Fibroblast of skin of back (primary cell): ENCODE measurements at regions not wholly inside any gene's neighbourhood (a gene's known extent, or its start where the extent isn't known, plus 50 kb on each side); places are given as distances from the start of the nearest gene placed in this dataset.
"Not testable (repeated sequence)": the region's sequence is repeated elsewhere in the genome, so short reads cannot be mapped to it uniquely, and the experiment has no call there.

Source experiments
- DNase-seq: peaks from one replicate; pipeline ENCODE4 v3.0.0-alpha.2; 2013

GRCh38 chr6:153392156-153392555 is 261.1 kb upstream of the RGS17 start:
- DNase-seq: no peak

- no peak for DNase-seq
Measured at GRCh38 chr6:153373869-153374268, 242.8 kb upstream of the RGS17 start.

GRCh38 chr6:153368131-153368530 is 237.0 kb upstream of the RGS17 start:
- no peak for DNase-seq

DNA sequence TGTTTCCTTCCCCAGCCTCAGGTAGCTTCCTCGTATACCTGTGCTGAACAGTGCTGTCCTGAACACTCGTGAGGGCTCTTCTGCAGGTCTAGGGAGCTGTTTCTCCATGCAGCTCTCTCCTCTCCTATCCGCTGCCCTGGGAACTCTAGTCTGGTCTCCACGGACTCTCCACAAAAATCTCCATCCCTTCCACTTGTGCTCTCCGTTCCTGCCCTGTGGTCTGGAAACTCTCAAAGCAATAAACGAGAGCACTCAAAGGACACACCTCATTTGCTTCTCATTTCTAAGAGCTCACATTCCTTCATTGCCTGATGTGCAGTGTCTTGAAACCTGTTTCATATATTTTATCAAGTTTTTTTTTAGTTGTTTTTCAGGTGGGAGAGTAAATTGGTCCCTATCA is 235.9 kb upstream of the RGS17 start:
- DNase-seq: no peak

GRCh38 chr6:153357391-153357790 is 226.3 kb upstream of the RGS17 start:
- no peak for DNase-seq

GRCh38 chr6:153340568-153340967 is 209.5 kb upstream of the RGS17 start:
- DNase-seq: no peak

DNA sequence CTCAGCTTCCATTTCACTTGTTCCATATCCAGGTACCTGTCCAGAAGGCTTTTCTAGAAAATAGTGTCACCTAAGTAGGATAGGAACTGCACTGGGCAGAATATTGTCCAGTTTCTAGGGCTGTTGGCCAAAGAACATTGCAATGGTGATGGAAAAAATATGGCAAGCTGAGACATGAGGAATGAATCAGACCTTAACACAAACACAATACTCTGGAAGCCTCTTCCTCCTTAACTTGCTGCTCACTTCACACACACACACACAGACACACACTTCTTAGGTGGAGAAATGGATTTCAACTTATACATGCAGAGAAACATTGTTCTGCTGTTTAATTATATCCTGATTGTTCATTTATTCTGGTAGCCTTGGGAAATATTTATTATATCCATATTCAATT is 203.0 kb upstream of the RGS17 start:
- DNase-seq: no peak

DNA sequence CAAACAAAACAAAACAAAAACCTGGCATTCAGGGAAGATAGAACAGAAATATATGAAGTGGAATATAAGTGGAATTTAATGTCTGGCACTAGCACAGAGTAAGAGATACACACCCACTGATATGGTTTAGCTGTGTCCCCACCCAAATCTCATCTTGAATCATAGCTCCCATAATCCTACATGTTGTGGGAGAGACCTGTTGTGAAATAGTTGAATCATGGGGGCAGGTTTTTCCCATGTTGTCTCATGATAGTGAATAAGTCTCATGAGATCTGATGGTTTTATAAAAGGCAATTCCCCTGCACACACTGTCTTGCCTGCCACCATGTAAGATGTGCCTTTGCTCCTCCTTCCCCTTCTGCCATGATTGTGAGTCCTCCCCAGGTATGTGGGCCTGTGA is 200.1 kb upstream of the RGS17 start:
- DNase-seq: peak; percentile 1

DNA sequence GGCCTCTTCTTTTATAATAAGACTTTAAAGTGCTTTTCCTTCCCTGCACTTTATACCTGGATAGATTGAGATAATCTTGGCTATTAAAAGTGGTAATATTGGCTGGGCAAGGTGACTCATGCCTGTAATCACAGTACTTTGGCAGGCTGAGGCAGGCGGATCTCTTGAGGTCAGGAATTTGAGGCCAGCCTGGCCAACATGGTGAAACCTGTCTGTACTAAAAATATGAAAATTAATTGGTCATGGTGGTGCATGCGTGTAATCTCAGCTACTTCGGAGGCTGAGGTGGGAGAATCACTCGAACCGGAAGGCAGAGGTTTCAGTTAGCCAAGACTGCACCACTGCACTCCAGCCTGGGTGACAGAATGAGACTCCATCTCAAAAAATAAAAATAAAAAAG is 197.1 kb upstream of the RGS17 start:
- no peak for DNase-seq

- DNase-seq: no peak
Measured at GRCh38 chr6:153325661-153326060, 194.6 kb upstream of the RGS17 start.

DNA sequence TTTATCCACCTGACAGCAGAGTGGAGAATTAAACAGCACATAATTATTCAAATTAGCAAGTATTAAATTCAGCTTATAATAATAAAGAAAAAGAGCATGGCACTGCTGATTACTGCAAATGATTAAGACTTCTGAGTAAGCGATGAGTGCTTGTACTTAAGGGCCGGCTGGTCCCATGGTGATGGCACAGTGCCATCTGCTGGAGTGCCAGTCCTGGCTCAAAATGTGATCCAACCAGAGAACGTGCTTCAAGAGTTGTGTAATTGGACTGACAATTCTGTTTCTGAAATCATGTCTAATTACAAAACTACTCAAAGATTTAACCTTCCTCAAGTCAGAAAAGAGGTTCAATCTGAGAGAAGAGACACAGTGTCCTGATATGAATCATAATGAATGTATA is 181.6 kb upstream of the RGS17 start:
- peak; percentile 50 for DNase-seq

DNA sequence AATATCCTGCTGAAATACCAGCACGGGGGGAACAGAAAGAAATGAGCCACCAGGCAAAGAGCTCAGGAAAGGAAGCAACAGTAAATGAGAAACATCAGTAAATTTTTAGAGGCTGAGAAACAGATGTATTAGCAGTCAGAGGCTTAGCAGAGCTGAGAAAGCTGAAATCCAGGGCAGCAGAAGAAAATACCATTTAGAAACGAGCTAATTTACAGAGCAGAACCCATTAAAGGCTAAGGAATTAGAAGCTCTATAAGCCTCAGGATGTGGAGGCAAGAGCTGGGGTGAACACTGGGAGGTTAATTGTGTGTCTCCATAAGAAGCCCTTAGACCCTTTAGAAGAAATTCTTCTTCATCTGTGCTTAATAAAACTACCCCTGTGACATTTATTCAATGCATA is 178.6 kb upstream of the RGS17 start:
- DNase-seq: no peak

DNA sequence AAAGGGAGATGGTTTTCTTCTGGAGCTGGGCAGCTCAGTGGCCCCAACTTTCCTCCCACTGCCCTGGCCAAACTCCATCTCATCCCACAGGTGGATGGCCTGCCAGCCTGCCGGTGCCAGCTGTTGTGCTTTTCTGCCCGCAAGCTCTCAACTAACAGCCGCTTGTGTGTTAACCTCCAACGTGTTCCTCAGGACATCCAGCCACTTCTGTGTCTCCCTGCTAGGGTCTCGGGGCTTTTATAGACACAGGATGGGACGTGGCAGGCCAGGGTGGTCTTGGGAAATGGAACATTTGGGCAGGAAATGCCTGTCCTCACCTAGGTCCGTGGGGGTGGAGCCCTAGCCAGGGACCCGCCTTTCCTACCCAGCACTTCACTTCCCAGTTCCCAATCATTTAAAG is 171.1 kb upstream of the RGS17 start:
- no peak for DNase-seq

DNA sequence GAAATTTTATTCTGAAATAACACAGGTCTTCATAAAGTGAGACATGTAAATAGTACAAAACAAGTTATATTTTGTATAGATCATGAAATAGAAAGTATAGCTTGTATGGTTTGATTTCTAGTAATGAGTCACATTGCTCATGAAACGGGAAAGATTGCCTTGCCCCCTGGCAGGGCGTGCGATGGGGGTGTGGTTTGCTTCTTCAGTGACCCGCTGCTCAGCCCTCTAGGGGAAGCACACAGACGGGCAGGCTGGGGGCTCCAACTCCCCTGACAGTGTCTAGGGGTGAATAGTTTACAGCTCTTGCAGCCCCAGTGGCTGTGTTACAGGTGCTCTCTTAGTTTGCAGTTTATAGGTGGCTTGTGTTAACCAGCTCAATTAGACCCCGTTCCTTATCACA is 170.5 kb upstream of the RGS17 start:
- no peak for DNase-seq

GRCh38 chr6:153282456-153282855 is 151.4 kb upstream of the RGS17 start:
- DNase-seq: not testable (repeated sequence)

DNA sequence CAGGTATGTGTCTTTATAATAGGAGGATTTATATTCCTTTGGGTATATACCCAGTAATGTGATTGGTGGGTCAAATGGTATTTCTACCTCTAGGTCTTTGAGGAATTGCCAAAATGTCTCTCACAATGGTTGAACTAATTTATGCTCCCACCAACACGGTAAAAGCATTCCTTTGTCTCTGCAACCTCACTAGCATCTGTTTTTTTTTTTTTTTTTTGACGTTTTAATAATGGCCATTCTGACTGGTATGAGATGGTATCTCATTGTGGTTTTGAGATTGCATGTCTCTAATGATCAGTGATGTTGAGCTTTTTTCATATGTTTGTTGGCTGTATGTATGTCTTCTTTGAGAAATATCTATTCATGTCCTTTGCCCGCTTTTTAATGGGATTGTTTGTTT is 144.9 kb upstream of the RGS17 start:
- DNase-seq: no peak

GRCh38 chr6:153272201-153272980 is 141.3 kb upstream of the RGS17 start:
- no peak for DNase-seq

- DNase-seq: no peak
Measured at GRCh38 chr6:153263489-153263888, 132.4 kb upstream of the RGS17 start.

DNA sequence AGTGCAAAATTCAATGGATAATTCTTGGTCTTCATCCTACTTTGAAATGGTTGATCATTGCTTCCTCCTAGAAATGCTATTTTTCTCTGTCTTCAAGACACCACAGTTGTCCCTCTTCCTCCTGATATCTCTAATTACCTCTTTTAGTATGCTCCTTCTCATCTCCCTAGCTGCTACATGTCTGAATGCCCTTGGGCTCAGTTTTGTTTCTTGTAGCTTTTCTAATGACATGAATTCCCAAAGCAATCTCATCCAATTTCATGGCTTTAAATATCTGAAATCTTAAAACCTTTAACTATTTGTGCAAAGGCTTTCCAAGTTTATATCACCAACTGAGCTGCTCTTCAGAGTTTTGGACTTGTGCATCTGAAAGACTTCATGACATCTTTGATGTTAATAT is 120.2 kb upstream of the RGS17 start:
- DNase-seq: no peak

DNA sequence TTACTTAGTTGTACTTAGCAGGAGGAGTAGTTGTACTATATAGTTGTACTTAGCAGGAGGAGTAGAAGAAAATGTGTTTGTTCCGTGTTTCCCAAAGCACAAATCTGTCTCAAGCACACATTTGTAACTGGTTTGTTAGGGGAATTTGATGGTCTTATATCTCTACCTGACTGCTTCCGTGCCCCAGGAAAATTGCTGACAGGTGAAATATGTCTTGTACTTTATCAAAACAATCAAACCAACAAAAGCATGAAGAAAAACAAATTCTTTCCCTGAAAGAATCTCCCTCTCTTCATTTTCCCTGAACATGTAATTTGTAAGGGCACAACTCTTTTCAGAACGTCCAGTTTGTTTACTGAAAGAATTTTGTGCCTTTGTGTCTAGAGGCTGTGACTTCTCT is 106.6 kb upstream of the RGS17 start:
- DNase-seq: no peak

DNA sequence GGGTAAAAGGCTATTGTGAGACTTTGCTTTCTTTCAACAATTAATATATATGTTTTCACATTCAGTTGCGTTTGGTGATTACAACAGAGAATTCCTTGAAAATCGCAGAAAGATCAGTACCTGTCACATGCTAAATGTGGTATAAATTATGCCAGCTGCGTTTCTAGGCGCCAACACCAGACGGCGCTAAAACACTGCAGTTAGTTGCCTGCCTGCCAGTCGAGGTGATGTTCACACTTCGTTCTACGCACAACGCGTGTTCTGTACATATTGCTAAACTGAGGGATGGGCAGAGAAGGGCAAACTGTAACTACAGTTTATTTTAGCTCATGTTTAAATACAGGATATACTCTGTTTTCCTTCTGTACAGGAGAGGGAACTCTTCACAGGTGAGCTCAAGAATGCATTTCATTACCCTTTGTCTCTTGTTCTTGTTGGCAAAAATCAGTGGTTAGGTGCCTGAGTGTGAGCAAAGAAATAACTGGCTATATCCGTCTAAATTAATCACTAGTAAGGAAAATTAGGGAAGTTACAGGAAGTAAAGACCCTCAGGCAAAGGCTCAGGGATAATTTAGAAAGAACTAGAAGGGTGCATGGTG is 100.1 kb upstream of the RGS17 start:
- DNase-seq: peak; percentile 33

DNA sequence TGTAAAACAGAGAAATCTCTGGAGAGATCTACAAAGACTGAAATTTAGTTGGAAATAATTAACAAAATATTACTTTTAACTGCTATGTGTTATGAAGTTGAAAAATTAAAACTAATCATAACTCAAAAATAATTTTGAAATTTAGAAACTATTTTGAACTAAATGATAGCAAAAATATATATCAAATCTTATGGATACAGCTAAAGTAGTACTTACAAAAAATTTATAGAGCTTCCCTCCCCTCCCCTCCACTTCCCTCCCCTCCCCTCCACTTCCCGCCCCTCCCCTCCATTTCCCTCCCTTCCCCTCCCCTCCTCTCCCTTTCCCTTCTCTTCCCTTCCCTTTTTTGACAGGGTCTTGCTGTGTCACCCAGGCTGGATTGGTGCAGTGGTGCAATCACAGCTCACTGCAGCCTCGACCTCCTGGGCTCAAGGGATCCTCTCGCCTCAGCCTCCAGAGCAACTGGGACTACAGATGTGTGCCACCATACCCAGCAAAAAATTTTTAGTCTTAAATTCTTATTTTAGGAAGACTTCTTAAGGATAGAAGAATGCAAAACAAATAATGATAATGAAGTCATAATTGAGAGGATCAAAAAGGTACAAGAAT is 87.2 kb upstream of the RGS17 start:
- DNase-seq: no peak

DNA sequence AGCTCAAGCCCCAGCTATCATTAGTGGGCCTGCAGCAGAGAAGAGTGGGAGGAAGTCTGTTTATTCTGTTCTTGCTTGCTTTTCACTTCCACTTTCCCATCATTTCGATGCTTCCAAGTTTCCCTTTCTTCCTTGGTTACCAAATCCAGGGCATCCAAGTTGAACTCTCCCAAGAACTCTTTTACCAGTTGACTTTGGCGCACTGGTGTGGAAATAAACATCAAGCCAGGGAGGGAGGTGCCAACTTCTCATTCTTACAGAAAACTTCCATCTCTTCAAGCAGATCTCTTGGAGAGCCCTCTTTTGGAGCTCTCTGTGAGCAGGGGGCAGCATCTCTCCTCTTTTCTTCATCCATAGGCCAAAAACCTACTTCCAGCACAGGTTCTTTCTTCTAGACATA is 85.7 kb upstream of the RGS17 start:
- DNase-seq: no peak

- no peak for DNase-seq
Measured at GRCh38 chr6:153215242-153215641, 84.2 kb upstream of the RGS17 start.
